GM19452 (cell line): ENCODE measurements at regions not wholly inside any gene's neighbourhood (a gene's known extent, or its start where the extent isn't known, plus 50 kb on each side); places are given as distances from the start of the nearest gene placed in this dataset.
"Not testable (repeated sequence)": the region's sequence is repeated elsewhere in the genome, so short reads cannot be mapped to it uniquely, and the experiment has no call there.

Experiments
- ATAC-seq: cut with Tn5 transposase; IDR thresholded peaks from one replicate; pipeline ENCODE4 v1.9.1; 2021; ENCODE audit not compliant: unreplicated experiment

DNA sequence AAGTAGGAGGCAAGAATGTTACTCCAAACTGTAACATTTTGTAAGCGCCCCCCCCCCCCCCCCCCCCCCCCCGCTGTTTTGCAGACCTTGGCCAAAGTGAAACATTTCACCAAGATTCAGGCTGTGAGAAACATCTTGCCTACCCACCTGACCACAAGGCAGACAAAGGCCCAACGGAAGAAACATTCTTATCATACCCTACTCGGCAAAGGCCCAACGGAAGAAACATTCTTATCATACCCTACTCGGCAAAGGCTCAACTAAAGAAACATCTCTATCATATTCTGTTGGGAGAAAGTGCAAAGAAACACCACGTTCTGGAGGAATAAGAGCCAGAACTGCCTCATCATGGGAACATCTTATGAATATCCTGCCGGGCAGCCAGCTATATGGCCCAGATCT, 117.1 kb downstream of the JRKL start:
- no peak for ATAC-seq

DNA sequence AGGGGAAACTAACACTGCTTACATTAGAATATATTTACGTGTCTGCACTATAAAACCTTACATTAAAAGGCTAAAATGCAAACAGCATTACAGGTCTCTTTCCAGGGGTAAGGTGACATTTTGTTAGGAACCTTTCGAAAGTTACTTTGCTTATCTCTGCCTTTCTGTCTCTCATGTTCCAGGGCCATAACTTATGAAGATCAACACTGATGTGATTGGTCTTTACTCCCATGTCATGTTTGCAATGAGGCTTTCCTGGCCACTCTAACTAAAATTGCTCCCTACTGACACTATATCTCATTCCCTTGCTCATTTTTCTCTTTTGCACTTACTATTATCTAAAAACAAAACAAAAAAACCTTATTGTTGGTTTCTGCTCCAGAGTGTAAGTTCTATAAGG, 119.0 kb downstream of the JRKL start:
- ATAC-seq: no peak

DNA sequence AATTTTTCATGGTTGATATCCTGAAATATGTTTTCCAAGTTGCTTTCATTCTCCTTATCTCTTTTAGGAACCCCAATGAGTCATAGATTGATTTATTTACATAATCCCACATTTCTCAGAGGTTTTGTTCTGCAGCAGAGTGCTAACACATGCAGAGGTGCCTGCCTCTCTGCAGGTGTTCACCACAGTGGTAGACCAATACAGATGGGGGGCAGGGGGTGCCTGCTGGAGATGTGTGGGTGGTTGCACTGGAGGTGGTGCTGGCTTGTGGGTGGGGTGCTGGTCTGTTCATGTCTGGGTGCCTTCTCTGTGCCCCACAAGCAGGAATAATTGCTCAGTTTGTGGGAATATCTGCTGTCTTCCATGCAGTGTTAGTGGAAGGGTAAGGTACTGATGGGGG, 131.1 kb downstream of the JRKL start:
- no peak for ATAC-seq

DNA sequence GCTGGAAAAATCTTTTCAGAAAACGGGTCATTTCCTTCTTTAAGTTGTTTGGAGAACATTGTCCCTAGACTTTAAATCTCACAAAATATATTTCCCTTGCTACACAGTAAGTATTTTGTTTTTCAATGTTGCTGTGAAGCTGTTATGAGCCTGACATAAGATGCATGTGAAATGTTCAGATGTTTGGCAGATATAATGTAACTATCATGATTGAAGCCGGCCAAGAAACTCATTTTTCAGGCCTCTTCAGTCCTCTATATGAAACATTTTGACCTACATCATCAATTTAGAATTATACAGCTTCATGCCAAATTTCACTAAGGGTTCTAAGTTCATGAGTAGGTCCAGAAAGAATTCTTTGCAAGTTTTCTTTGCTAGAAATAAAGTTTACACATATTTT, 133.8 kb downstream of the JRKL start:
- no peak for ATAC-seq

DNA sequence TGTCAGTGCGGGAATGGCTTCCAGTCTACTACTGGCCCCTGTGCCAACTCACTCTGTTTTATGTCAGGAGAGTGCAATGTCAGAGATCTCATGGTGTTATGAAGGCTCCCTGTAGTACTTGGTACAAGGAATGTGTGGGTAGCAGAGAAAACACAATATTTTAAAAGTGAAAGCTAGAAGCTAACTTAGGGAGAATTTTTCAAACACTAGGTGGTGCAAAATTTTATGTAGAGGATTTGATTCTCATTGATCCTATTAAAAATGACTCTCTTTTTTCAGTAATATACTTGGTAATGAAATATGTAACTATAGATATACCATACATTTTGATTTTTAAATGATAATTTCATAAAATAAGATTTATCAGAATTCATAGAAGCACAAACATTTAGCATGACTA, 134.7 kb downstream of the JRKL start:
- no peak for ATAC-seq

DNA sequence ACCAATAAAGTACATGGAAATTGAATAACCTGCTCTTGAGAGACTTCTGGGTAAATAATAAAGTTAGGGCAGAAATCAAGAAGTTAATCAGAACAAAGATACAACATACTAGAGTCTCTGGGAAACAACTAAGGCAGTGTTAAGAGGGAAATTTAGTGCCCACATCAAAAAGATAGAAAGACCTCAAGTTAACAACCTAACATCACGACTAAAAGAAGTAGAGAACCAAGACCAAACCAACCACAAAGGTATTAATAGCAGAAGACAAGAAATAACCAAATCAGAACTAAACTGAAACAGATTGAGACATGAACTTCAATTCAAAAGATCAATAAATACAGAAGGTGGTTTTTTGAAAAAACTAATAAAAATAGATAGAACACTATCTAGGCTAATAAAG, 140.7 kb downstream of the JRKL start:
- ATAC-seq: no peak

DNA sequence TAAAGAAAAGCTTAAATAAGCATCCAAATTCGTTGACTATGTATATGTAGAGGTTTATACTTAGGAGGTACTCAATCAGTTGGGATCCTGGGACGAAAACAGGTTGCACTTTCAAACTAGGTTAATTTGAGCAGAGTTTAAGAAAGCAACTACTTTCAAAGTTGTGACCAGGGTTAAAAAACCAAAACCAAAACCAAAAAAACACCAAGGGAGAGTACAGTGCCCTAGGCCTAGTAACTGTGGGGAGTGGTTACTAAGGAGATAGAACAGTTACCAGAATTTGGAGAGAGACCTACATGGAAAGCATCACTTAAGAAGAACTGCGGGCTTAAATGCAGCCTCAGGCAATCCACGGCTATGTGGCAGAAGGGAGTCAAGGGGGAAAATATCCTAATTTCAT, 148.3 kb downstream of the JRKL start:
- ATAC-seq: no peak

DNA sequence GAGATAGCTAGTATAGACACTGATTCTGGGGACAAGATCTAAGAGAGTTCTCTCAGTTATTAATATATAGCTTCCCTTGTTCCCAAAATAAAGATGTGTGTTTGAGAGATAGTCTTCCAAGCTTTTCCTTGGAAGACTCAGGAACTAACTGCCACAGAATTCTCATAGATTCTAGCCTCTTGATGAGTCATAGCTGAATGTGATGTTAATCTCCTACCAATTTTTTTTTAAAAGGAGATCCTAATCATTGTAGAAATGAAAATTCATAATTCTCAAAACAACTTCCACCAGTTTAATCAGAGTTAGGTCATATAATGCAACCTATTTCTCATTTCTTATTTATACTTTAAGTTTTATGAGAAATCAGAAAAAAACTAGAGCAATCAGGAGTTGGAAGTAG, 148.8 kb downstream of the JRKL start:
- no peak for ATAC-seq

DNA sequence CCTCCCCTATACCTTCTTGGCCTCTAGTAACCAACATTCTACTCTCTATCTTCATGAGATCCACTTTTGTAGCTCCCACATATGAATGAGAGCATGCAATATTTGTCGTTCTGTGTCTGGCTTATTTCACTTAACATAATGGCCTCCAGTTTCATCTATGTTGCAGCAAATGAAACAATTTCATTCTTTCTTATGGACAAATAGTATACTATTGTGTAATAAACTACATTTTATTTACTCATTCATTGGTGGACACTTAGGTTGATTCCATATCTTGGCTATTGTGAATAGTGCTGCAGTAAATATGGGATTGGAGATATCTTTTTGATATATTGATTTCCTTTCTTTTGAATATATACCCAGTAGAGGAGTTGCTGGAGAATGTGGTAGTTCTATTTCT, 151.1 kb downstream of the JRKL start:
- no peak for ATAC-seq

DNA sequence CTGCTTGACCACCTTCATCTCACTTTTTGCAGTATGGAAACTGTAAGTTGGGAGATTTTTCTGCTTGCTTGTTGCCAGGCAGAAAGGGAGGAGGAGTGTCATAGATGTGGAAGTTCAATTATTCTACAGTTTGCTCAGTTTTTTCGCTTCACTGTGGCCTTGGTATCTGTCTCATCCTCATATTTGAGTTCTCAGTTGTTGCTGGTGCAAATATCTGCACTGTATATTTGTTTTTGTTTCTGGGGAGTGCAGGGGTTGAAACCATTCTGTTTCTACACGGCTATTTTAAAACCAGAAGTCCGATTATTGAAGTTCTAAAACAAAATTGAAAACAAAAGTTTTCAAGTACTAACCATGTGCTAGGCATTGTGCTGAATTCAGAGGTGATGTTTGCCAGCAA, 153.4 kb downstream of the JRKL start:
- ATAC-seq: no peak

DNA sequence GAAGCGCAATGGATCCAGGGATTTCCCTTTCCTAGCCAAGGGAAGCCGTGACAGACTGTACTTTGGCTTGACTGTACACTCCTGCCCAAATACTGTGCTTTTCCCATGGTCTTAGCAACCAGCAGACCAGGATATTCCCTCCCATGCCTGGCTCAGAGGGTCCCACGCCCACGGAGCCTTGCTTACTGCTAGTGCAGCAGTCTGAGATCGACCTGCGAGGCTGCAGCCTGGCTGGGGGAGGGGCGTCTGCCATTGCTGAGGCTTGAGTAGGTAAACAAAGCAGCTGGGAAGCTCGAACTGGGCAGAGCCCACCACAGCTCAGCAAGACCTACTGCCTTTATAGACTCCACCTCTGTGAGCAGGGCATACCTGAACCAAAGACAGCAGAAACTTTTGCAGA, 155.4 kb downstream of the JRKL start:
- ATAC-seq: not testable (repeated sequence)

DNA sequence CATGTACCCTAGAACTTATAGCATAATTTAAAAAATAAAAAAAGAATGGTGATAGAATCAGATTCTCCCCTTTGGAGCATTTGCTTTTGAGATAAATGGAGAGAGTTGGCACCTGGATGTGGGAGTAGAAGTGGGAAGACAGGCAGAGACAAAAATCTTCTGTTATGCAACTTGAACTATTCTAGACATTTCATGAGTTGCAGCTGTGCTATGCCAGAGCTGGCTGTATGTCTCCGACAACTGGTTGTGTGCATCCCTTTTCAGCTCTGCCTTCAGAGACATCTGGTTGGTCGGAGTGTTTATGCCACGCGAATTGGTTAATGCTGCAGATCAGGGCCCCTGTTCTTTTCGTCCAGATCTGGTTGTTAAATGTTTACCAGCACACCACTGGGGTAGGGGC, 161.3 kb downstream of the JRKL start:
- no peak for ATAC-seq

DNA sequence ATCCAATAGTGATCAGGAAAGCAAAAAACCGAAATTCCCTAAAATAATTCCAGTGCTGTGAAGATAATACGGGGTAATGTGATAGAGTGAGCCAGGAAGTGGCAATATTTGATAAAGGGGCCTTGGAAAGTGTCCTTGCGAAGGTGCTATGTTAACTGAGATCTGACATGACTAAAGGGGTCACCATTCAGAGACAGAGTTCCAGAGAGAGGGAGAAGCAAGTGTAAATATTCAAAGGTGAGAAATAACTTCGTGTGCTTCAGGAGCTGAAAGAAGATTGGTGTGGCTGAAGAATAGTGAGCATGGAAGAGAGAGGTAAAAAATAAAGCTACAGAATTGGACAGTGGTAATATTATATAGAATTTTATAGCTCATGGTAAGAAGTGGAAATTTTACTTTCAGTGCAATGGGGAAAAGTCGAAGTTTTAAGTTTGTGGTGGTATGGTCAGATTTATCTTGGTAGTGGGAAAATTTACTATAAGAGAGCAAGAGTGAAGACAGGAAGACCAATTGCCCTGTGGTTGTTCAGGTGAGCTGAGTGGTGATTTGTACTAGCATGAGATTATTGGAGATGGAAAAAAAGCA, 164.5 kb downstream of the JRKL start:
- ATAC-seq: no peak

DNA sequence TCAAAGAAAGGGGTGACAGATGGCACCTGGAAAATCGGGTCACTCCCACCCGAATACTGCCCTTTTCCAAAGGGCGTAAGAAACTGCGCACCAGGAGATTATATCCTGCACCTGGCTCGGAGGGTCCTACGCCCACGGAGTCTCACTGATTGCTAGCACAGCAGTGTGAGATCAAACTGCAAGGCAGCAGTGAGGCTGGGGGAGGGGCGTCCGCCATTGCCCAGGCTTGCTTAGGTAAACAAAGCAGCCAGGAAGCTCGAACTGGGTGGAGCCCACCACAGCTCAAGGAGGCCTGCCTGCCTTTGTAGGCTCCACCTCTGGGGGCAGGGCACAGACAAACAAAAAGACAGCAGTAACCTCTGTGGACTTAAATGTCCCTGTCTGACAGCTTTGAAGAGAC, 166.0 kb downstream of the JRKL start:
- not testable (repeated sequence) for ATAC-seq

DNA sequence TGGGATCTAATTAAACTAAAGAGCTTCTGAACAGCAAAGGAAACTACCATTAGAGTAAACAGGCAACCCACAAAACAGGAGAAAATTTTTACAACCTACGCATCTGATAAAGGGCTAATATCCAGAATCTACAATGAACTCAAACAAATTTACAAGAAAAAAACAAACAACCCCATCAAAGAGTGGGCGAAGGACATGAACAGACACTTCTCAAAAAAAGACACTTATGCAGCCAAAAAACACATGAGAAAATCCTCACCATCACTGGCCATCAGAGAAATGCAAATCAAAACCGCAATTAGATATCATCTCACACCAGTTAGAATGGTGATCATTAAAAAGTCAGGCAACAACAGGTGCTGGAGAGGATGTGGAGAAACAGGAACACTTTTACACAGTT, 170.9 kb downstream of the JRKL start:
- not testable (repeated sequence) for ATAC-seq

DNA sequence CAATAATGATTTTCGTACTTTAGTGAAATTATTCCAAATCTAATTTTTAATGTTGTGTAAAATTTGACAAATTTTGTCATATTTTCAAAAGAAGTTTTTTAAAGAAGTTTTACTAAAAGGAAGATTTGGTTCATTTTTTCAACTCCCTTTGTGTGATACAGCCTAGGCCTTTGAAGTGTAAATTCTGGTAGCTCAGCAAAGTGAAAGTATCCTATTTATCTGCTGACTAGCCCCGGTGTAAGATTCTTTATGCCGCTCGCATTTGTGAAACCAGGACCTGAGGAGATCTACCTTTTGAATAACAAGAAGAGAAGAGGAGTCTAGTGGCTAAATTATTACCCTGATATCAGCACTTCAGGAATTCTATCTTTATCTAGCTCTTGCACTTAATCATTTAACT, 177.4 kb downstream of the JRKL start:
- ATAC-seq: no peak

DNA sequence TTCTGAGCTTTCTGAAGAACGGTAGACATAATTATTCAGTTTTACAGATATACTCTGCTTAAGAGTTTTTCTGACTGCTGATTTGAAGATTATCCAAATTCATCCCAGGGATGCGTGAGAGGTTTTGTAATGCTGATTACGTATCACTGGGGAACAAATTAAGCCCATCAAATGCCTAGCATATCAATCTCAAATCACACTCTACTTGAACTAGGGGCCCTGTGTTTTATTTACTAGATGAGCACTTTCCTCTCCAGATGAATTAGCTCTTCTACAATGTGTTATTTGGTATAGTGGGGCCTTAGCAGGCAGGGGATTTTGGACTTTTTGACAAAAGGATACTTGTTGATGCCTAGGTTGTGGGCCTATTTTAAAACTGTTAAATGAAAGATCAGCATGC, 177.9 kb downstream of the JRKL start:
- ATAC-seq: no peak

DNA sequence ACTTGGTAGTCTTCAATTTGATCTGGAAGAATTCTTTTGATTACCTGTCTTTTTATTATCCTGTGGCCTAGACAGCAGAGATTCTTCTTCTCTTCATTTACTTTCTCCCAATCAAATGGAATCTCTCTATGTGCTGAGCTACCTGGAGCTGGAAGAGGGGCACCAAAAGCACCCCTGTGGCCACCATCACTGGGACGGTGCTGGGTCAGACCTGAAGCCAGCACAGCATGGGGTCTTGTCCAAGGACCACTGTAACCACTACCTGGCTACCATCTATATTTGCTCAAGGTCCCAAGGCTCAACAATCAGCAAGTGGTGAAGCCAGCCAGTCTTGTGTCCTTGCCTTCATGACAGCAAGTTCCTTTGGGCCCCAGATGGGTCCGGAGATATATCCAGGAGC, 186.6 kb downstream of the JRKL start:
- ATAC-seq: no peak

DNA sequence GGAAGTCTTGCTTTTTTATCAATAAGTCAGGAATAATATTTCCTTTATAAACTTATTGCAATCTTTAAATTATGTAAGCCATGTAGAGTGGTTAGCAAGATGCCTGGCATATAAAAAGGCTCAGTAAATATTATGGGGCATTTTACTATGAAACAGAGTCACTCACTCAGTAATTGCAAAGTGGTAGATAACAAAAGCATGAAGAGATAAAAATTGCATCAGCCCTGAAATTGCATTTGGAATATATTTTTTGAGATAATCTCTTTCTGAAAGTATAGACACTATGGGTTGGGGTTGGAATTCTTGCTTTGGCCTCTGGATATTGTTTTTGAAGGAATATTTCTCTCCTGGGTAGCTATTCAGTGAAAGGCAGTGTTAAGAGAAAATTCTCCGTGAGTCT, 188.6 kb downstream of the JRKL start:
- ATAC-seq: no peak

DNA sequence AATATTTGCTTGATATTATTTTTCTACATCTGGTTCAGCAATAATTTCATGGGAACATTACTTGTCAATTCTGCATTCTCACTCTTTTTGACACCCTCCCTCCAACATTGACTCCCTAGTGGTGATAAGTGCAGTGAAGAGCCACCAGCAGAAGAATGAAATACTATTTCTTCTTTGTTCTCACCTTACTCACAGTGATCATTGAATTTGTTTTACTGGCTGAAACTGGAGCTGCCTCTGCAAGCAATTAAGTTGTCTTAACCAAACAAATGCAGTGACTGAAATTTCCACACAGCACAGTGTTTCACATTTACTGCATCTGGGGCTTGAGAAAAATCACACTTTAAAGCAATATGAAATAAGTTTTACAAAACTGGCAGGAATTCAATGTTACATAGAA, 189.8 kb downstream of the JRKL start:
- ATAC-seq: no peak

DNA sequence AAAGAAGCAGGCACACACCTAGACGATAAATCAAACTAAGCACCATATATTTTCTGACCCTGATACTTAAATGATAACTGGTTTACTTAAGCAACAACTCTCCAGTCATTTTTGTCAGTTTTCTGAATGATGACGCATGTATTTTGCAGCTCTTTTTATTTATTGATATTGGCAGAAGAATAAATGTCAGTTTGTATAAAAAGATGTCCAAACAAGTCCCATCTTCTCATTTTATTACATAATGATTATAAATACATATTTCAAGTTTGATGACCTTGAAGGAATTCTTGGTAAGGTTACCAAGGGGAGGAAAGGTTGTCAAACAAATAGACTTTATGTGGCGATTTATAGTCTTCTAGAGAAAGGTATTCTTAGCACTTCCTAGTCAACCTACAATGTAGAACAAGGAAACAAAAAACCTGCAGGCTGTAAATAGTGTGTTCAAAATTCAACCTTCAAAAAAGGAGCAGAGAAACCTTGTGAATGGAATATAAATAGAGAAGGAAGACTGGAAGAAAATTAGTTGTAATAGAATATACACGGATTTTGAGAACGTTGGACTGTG, 190.7 kb downstream of the JRKL start:
- ATAC-seq: no peak

DNA sequence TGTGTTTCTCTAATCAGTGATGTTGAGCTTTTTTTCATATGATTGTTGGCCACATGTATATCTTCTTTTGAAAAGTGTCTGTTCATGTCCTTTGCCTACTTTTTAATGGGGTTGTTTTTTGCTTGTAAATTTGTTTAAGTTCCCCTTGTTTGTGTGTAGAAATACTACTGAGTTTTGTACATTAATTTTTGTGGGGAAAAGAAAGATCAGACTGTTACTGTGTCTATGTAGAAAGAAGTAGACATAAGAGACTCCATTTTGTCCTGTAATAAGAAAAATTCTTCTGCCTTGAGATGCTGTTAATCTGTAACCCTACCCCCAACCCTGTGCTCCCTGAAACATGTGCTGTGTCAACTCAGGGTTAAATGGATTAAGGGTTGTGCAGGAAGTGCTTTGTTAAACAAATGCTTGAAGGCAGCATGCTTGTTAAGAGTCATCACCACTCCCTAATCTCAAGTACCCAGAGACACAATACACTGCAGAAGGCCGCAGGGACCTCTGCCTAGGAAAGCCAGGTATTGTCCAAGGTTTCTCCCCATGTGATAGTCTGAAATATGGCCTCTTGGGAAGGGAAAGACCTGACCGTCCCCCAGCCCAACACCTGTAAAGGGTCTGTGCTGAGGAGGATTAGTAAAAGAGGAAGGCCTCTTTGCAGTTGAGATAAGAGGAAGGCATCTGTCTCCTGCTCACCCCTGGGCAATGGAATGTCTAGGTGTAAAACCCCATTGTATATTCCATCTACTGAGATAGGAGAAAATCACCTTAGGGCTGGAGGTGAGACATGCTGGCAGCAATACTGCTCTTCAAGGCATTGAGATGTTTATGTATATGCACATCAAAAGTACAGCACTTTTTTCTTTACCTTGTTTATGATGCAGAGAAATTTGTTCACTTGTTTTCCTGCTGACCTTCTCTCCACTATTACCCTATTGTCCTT, 196.4 kb downstream of the JRKL start:
- not testable (repeated sequence) for ATAC-seq
